Stimulated activated CD8-positive, alpha-beta memory T cell treated with anti-CD3 and anti-CD28 coated beads, Interleukin-15, amount 100 ng/mL, for 1 hour (primary cell): ENCODE measurements at regions not wholly inside any gene's neighbourhood (a gene's known extent, or its start where the extent isn't known, plus 50 kb on each side); places are given as distances from the start of the nearest gene placed in this dataset.
"Not testable (repeated sequence)": the region's sequence is repeated elsewhere in the genome, so short reads cannot be mapped to it uniquely, and the experiment has no call there.

Source experiments
- DNase-seq: peaks from one replicate; pipeline ENCODE4 v3.0.0-alpha.2; 2020; ENCODE audit warnings: low read depth

GRCh38 chr5:15334551-15335266 is 165.3 kb upstream of the FBXL7 start:
- no peak for DNase-seq

GRCh38 chr5:15333091-15333490 is 166.9 kb upstream of the FBXL7 start:
- DNase-seq: no peak

- no peak for DNase-seq
Observed at GRCh38 chr5:15326932-15327331, 173.0 kb upstream of the FBXL7 start.

- DNase-seq: no peak
Observed at GRCh38 chr5:15326471-15326870, 173.5 kb upstream of the FBXL7 start.

- no peak for DNase-seq
Observed at GRCh38 chr5:15322421-15322820, 177.6 kb upstream of the FBXL7 start.

- no peak for DNase-seq
Observed at GRCh38 chr5:15321776-15322175, 178.2 kb upstream of the FBXL7 start.

- no peak for DNase-seq
Observed at GRCh38 chr5:15320871-15321270, 179.1 kb upstream of the FBXL7 start.

GRCh38 chr5:15304914-15305834 is 194.8 kb upstream of the FBXL7 start:
- no peak for DNase-seq

- no peak for DNase-seq
Observed at GRCh38 chr5:15304066-15304731, 195.8 kb upstream of the FBXL7 start.

GRCh38 chr5:15300141-15300540 is 199.8 kb upstream of the FBXL7 start:
- no peak for DNase-seq

GRCh38 chr5:15290953-15291352 is 209.0 kb upstream of the FBXL7 start:
- no peak for DNase-seq

- no peak for DNase-seq
Observed at GRCh38 chr5:15286650-15287049, 213.3 kb upstream of the FBXL7 start.

GRCh38 chr5:15285901-15286583 is 213.9 kb upstream of the FBXL7 start:
- DNase-seq: no peak

- no peak for DNase-seq
Observed at GRCh38 chr5:15284706-15285105, 215.3 kb upstream of the FBXL7 start.

- DNase-seq: no peak
Observed at GRCh38 chr5:15283076-15283475, 216.9 kb upstream of the FBXL7 start.

- no peak for DNase-seq
Observed at GRCh38 chr5:15282611-15283010, 217.4 kb upstream of the FBXL7 start.

GRCh38 chr5:15271596-15271995 is 228.4 kb upstream of the FBXL7 start:
- DNase-seq: not testable (repeated sequence)

- DNase-seq: no peak
Observed at GRCh38 chr5:15267966-15268365, 232.0 kb upstream of the FBXL7 start.

- DNase-seq: no peak
Observed at GRCh38 chr5:15266841-15267240, 233.1 kb upstream of the FBXL7 start.

GRCh38 chr5:15266229-15266628 is 233.8 kb upstream of the FBXL7 start:
- DNase-seq: no peak

- no peak for DNase-seq
Observed at GRCh38 chr5:15263942-15264341, 236.0 kb upstream of the FBXL7 start.

GRCh38 chr5:15263406-15263805 is 236.6 kb upstream of the FBXL7 start:
- DNase-seq: no peak
